ENCODE measurements at regions not wholly inside any gene's neighbourhood (a gene's known extent, or its start where the extent isn't known, plus 50 kb on each side); places are given as distances from the start of the nearest gene placed in this dataset.

- no peak for DNase-seq
- no peak overlapping the region for H3K4me3 ChIP-seq (ENCODE audit: low read depth, low read length)
- H3K27me3 ChIP-seq (replicated peaks), result no peaks in the 10 kb centered on the region
- TF ChIP-seq CTCF (IDR thresholded peaks at IDR 0.05; ENCODE audit: low read depth, low read length, missing control alignments), result no peak
- no peaks in the 10 kb centered on the region for H3K36me3 ChIP-seq (replicated peaks)
- H3K27ac ChIP-seq, result no peak overlapping the region
- in situ Hi-C loops (cut with HindIII; ENCODE audit: low pct_ligation_motif_present, low sequenced_read_pairs), result no loop called here
Observed at GRCh38 chr4:157908691-157909090, 264.1 kb downstream of the GASK1B start.

- no peak for DNase-seq
- H3K27me3 ChIP-seq (replicated peaks), result no peaks in the 10 kb centered on the region
- H3K4me3 ChIP-seq (ENCODE audit: low read depth, low read length), result no peak overlapping the region
- no peaks in the 10 kb centered on the region for H3K36me3 ChIP-seq (replicated peaks)
- in situ Hi-C loops (cut with HindIII; ENCODE audit: low pct_ligation_motif_present, low sequenced_read_pairs), result no loop called here
- H3K27ac ChIP-seq, result no peak overlapping the region
- no peak for TF ChIP-seq CTCF (IDR thresholded peaks at IDR 0.05; ENCODE audit: low read depth, low read length, missing control alignments)
Observed at GRCh38 chr4:157908031-157908430, 264.8 kb downstream of the GASK1B start.

- TF ChIP-seq CTCF (IDR thresholded peaks at IDR 0.05; ENCODE audit: low read depth, low read length, missing control alignments), result no peak
- in situ Hi-C loops (cut with HindIII; ENCODE audit: low pct_ligation_motif_present, low sequenced_read_pairs), result no loop called here
Observed at GRCh38 chr4:157907226-157907946, 265.4 kb downstream of the GASK1B start.

GRCh38 chr4:157898836-157899605, 273.8 kb downstream of the GASK1B start:
- H3K27me3 ChIP-seq (replicated peaks), result no peaks in the 10 kb centered on the region
- DNase-seq, result no peak
- H3K36me3 ChIP-seq (replicated peaks), result no peaks in the 10 kb centered on the region
- no peak overlapping the region for H3K27ac ChIP-seq
- TF ChIP-seq CTCF (IDR thresholded peaks at IDR 0.05; ENCODE audit: low read depth, low read length, missing control alignments), result no peak
- in situ Hi-C loops (cut with HindIII; ENCODE audit: low pct_ligation_motif_present, low sequenced_read_pairs), result no loop called here
- H3K4me3 ChIP-seq (ENCODE audit: low read depth, low read length), result no peak overlapping the region

More at GRCh38 chr4:157907226-157907946, 265.4 kb downstream of the GASK1B start:
- DNase-seq, result no peak
- no peaks in the 10 kb centered on the region for H3K36me3 ChIP-seq (replicated peaks)
- H3K27me3 ChIP-seq (replicated peaks), result no peaks in the 10 kb centered on the region
- H3K4me3 ChIP-seq (ENCODE audit: low read depth, low read length), result no peak overlapping the region
- H3K27ac ChIP-seq, result no peak overlapping the region

- TF ChIP-seq CTCF (IDR thresholded peaks at IDR 0.05; ENCODE audit: low read depth, low read length, missing control alignments), result no peak
- no peaks in the 10 kb centered on the region for H3K27me3 ChIP-seq (replicated peaks)
- DNase-seq, result no peak
- in situ Hi-C loops (cut with HindIII; ENCODE audit: low pct_ligation_motif_present, low sequenced_read_pairs), result no loop called here
- H3K27ac ChIP-seq, result no peak overlapping the region
- H3K36me3 ChIP-seq (replicated peaks), result no peaks in the 10 kb centered on the region
- H3K4me3 ChIP-seq (ENCODE audit: low read depth, low read length), result no peak overlapping the region
Observed at GRCh38 chr4:157897855-157898370, 274.9 kb downstream of the GASK1B start.
